ENCODE measurements at regions not wholly inside any gene's neighbourhood (a gene's known extent, or its start where the extent isn't known, plus 50 kb on each side); places are given as distances from the start of the nearest gene placed in this dataset.
"Not testable (repeated sequence)": the region's sequence is repeated elsewhere in the genome, so short reads cannot be mapped to it uniquely, and the experiment has no call there.

DNA sequence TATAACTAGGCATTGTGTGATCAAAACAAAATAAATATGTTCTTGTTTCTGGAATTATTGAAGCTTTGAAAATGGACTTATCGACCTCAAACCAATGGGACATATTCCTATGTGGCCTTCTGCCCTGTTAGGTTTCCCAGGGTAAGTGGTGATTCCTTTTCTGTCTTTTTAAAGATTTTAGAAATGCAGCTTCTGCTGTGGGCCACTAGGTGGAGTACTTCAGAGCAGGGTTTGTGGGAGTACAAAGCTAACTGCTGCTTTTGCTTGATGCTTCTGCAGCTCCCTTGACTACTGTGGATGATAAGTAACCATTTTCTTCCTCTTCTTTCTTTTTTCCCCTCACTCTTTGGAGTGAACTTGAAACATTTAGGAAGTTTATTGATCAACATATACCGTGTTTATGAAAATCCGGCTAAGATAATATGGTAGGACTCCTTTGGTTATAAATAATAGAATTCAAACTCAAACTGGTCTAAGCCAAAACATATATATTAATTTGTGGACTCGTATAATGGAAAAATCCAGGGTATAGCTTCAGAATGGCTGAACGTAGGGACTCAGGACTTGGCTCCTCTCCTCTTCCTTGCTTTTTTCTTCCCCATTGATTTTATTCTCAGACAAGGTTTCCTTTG lies 1737.7 kb upstream of the DEFB115 start:
- DNase-seq (ENCODE audit: low read depth in 2 of 2), result not testable (repeated sequence)

DNA sequence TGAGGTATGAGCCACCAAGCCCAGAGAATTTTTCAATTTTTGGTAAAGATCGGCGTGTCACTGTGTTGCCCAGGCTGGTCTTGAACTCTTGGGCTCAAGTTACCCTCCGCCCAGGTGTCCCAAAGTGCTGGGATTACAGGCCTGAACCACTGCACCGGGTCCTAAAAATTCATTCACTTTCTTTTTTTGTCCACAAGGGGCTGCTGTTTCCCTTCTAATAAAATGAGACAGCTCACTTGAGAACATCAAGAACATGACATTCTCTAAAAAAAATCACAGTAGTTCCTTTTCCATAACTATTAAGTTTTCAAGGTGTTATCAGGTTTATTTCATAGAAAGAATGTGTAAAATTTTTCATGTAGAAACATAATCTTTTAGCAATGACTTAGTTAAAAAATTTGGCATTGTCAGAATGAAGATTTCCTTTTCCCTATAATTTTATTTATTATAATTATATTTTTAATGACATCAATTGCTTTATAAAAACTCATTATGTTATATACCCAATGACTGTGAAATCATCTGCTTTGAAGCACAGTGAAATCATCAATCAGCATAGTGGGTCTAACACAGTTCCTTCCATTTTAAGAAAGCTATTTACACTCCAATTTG lies 1723.8 kb upstream of the DEFB115 start:
- not testable (repeated sequence) for DNase-seq (ENCODE audit: low read depth in 2 of 2)

DNA sequence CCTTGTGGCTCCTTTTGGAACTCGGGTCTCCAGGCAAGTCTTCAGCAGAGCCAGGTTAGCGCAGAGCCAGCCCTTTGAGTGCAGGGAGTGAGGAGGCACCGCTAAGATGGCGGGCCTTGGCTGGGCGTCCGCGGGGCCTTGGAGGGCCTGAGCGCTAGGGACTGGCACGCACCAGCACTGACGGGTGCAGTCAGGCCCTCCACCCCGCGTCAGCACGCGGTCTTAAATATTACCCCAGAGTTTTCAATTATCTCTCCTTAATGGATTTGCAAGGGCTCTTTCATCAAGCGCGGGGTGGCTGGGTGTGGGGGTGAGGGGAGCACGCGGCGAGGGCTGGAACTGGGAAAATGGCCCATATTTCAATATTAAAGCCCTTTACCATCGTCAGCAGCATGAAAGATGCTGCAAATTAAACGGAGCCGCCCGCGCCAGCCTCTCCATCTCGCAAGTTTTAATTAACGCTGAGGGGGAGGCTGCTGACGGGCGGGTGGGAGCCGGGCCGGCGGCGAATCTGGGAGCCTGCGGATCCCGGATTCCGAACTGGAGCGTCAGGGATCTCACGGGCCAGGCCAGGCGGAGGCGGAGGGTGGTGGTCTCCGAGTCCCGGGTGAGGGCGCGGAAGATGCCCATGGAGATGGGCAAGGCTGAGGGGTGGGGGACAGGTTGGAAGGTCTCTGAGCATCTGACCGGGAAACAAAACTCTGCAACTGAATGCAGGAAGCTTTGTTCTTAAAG lies 1690.4 kb upstream of the DEFB115 start:
- DNase-seq (ENCODE audit: low read depth in 2 of 2), result not testable (repeated sequence)

DNA sequence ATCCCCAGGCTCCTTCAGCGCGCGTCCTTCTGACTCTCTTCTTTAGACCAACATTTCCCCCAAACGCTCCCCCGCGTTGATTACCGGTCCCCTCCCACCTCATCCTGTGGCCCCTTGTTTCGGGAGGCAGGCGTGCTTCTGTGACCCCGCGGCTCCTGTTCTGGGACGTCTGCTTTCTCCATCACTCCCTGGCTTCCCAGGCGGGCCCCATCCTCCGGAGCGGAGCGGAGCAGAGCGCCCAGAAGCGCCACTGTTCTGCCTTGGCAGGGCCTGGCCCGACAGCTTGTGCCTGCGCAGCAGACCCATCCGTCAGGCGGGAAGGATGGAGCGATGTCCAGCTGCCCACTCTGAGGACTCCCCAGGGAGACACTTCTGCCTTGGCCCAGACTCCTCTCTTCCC lies 1689.8 kb upstream of the DEFB115 start:
- DNase-seq (ENCODE audit: low read depth in 2 of 2), result not testable (repeated sequence)

DNA sequence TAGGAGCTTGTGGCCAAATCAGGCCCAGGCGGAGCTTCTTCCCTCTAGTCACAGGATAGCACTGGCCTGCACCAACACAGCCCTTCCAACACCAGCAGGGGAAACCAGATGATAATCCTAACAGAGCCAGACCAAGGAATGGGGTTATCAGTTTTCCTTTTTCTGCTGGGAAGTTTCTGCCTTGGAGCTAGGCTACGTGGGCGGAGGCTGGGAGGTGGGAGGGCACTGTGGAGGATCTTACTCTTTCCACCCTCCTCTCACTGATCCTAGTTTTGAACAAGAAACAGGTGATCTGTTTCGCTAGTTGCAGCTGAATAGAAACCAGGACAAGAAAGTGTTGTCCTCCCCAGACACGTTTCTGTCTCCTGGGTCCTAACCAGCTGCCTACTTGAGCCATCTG lies 1687.3 kb upstream of the DEFB115 start:
- DNase-seq (ENCODE audit: low read depth in 2 of 2), result not testable (repeated sequence)

DNA sequence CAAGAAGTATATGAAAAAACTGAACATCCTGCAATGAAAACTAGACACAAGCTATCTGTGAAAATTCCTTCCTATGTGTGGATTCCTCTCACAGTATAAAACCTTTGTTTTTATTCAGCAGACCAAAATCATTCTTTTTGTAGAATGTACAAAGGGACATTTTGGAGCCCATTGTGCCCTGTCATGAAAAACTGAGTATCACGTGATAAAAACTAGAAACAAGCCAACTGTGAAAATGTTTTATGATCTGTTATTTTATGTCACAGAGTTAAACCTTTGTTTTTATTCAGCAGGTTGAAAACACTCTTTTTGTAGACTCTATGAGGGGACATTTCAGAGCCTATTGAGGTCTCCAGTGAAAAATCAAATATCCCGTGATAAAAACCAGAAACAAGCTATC lies 1667.9 kb upstream of the DEFB115 start:
- DNase-seq (ENCODE audit: low read depth in 2 of 2), result not testable (repeated sequence)

DNA sequence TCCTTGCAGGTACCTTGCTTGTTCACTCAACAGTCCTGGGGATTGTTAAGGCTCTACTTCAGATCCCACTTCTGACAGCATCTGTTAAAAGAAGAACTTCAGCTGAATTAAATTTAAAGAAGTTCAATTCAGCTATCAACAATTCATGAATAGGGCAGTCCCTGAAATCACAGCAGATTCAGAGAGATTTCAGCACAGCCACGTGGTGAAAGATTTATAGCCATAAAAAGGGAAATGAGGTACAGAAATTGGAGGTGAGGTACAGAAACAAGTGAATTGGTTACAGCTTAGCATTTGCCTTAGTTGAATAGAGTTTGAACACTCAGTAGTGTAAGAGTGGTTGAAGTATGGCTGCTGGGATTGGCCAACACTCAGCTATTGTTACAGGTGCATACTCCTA lies 1653.3 kb upstream of the DEFB115 start:
- not testable (repeated sequence) for DNase-seq (ENCODE audit: low read depth in 2 of 2)

DNA sequence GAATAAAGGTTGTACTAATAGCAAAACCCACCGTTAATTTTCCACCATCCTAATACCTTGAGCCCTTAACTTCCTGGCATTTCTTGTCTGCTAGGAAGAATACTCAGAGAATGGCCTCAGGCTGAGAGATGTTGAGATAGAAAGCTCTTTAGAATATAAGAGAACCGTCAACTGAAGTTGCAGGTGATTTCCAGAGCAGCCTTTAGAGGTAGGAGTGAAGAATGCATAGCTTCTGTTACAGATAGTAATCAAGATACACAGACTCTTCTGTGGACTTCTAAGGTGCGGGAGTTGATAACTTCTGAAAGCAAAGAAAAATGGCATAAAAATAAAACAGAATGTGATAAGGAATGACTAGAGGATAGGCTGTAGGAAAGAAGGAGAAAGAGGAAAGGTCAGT lies 1651.3 kb upstream of the DEFB115 start:
- not testable (repeated sequence) for DNase-seq (ENCODE audit: low read depth in 2 of 2)

DNA sequence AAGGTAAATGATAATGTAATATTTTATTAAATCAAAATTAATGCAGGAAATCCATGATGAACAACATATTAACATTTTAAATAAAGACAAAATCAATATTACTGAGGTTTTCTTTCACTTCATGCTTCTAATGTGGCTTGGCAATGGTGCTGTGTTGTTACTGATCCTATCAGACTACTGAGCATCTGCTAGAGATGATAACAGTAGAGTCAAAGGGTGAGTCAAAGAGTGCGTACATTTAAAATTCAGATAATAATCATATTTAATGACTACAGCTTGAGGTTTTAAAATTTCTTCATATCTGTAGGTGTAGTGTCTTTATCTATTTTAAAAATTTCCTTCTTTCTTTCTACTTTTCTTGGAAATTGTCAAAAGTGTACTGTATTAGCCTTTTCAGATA lies 1628.1 kb upstream of the DEFB115 start:
- DNase-seq (ENCODE audit: low read depth in 2 of 2), result not testable (repeated sequence)

Data from stimulated activated CD4-positive, alpha-beta T cell treated with anti-CD3 and anti-CD28 coated beads, Interleukin-1b, Interleukin-23, amount 100 ng/mL, for 4 hours (primary cell).